HCEC 1CT (cell line): ENCODE measurements at regions not wholly inside any gene's neighbourhood (a gene's known extent, or its start where the extent isn't known, plus 50 kb on each side); places are given as distances from the start of the nearest gene placed in this dataset.
"Not testable (repeated sequence)": the region's sequence is repeated elsewhere in the genome, so short reads cannot be mapped to it uniquely, and the experiment has no call there.

Experiments used
- DNase-seq: peaks from one replicate; pipeline ENCODE4 v3.0.0-alpha.2; 2017

DNA sequence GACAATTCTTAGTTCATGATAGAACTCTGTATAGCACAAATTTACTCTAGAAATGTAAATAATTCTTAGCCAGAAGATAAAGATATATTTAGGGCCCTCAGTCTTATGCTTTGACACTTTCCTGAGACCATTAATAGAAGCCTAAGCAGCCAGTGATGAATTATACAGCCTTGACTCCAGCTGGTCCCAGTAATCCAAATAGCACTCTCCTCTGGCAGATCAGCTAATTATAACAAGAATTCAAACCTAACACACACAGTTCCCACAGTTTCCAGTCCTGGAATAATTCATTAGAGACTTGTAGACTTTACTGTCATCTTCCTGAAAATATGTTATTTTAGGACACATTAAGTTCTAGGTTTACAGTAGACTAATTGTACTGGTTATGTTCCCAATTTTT is 50.4 kb downstream of the SHOC1 start:
- DNase-seq = no peak

DNA sequence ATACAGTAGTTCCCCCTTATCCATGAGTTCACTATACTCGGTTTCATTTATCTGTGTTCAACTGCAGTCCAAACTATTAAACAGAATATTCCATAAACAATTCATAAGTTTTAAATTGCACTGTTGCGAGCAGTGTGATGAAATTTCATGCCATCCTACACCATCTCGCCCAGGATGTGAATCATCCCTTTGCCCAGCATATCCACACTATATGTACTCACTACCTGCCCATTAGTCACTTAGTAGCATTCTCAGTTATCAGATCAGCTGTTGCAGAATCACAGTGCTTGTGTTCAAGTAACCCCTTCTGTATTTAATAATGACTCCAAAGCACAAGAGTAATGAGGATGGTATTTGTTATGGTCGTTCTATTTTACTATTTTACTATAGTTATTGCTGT is 51.5 kb downstream of the SHOC1 start:
- peak; percentile 84 for DNase-seq

DNA sequence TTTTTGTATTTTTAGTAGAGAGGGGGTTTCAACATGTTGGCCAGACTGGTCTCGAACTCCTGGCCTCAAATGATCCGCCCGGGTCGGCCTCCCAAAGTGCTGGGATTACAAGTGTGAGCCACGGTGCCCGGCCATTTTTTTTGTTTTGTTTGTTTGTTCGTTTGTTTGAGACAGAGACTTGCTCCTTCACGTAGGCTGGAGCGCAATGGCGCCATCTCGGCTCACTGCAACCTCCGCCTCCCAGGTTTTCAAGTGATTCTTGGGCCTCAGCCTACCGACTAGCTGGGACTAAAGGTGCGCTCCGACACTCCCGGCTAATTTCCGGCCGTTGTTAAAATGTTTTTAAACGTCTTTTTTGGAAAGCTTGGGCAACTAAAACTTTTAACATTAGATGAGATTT is 54.0 kb downstream of the SHOC1 start:
- DNase-seq = no peak

DNA sequence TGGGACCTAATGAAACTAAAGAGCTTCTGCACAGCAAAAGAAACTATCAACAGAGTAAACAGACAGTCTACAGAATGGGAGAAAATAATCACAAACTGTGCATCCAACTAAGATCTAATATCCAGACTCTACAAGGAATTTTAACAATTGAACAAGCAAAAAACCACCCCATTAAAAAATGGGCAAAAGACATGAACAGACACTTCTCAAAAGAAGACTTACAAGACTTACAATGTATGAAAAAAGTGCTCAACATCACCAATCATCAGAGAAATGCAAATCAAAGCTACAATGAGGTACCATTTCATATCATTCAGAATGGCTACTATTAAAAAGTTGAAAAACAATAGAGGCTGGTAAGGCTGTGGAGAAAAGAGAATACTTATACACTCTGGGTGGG is 58.0 kb downstream of the SHOC1 start:
- no peak for DNase-seq

DNA sequence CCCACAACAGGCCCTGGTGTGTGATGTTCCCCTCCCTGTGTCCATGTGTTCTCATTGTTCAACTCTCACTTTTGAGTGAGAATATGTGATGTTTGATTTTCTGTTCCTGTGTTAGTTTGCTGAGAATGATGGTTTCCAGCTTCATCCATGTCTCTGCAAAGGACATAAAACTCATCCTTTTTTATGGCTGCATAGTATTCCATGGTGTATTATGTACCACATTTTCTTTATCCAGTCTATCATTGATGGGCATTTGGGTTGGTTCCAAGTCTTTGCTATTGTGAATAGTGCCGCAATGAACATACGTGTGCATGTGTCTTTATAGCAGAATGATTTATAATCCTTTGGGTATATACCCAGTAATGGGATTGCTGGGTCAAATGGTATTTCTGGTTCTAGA is 59.4 kb downstream of the SHOC1 start:
- DNase-seq = not testable (repeated sequence)

DNA sequence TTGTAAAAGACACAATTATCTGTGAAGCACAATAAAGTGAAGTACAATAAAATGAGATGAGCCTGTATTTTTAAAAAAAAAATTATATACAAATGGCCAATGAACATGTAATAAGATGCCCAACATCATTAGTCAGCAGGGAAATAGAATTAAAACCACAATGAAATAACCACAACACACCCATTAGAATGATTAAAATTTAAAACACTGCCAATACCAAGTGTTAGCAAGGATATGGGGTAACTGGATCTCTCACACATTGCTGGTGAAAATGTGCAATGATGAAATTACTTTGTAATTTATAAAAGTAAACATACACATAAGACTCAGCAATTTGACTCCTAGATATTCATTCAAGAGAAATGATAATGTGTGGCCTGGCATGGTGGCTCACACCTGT is 62.8 kb downstream of the SHOC1 start:
- peak; percentile 73 for DNase-seq

DNA sequence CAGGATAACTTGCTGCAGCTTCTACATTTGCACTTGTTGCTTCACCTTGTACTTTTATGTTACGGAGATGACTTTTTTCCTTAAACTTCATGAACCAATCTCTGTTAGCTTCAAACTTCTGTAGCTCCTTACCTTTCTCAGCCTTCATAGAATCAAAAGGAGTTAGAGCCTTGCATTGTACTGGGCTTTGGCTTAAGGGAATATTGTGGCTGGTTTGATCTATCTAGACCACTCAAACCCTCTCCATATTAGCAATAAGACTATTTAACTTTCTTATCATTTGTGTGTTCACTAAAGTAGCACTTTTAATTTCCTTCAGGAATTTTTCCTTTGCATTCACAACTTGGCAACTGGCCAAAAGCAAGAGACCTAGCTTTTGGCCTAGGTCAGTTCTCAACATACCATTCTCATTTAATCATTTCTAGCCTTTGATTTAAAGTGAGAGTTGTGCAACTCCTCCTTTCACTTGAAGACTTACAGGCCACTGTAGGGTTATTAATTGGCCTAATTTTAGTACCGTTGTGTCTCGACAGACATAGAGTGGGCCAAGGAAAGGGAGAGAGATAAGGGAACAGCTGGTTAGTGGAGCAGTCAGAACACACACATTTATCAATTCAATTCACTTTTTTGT is 63.7 kb downstream of the SHOC1 start:
- peak; percentile 61 for DNase-seq

DNA sequence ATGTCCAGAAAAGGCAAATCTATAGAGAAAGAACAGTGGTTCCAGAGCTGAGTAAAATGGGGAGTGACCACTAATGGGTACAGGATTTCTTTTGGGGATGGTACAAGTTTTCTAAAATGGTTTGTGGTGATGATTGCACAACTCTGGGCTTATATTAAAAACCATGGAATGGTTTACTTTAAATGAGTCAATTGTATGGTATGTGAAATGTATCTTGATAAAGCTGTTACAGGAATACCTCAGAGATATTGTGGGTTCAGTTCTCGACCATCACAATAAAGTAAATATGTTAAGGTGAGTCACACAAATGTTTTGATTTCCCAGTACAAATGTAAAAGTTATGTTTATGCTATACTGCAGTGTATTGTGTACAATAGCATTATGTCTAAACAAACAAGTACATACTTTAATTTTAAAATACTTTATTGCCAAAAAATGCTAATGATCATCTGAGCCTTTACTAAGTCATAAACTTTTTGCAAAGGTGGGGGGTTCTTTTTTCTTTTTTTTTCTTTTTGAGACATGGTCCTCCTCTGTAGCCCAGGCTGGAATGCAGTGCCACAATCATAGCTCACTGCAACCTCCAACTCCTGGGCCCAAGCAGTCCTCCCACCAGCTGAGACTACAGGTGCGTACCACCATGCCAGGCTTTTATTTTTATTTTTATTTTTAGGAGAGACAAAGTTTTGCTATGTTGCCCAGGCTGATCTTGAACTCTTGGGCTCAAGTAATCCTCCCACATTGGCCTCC is 65.9 kb downstream of the SHOC1 start:
- DNase-seq = peak; percentile 97

DNA sequence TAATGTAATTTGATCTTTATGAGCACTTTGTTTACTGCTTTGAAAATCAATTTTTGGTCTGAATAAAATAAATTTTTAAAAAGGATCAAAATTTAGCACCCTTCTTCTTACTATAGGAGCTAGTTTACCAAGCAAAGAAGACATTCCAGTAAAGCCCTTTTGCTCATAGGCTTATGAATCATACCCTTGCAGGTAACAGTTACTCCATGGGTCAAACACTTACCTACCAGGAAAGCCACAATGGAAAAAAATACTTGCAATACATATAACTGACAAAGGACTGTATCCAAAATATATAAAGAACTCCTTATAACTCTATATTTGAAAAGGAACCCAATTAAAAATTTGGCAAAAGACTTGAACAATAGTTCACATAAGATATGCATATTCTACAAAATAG is 66.6 kb downstream of the SHOC1 start:
- DNase-seq = no peak

DNA sequence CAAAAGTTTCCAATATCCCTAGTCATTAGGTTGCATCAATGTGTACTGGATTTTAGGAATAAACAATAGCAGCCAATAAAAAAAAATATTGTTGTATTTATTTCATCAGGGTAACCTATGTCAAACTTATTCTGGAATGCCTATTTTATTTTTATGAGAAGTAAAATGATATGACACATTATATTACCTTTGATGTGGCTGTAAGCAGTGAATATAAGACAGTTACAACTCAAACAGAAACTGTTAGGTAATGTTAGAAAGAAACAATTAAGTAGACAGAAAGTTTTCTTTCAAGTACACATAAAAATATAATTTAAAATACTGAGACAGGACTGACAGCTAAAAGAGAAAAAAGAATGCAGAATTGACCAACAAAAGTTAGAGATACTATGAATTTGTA is 65.5 kb downstream of the GNG10 start:
- no peak for DNase-seq

DNA sequence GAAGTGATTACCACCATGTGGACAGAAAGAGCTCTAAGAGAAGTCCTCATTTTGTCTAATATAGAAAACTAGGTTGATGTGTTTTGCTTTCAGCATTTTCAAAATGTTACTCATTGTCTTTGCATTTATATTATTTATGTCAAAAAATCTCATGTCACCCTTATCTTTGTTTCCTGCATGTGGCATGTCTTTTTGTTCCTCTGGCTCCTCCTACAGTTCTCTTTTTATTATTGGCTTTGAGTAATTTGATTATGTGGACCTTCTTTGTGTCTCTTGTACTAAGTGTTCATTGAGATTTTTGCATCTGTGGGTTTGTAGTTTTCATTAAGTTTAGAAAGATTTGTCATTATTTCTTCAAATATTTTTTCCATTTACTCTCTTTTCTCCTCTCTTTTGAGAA is 58.8 kb downstream of the GNG10 start:
- DNase-seq = peak; percentile 20
